TTC549 (cell line): ENCODE measurements at regions not wholly inside any gene's neighbourhood (a gene's known extent, or its start where the extent isn't known, plus 50 kb on each side); places are given as distances from the start of the nearest gene placed in this dataset.
A peak's percentile ranks its signal among the peaks of the same experiment; 100 is the strongest.
"Not testable (repeated sequence)": the region's sequence is repeated elsewhere in the genome, so short reads cannot be mapped to it uniquely, and the experiment has no call there.

Experiments
- FAIRE-seq: peaks from 2 replicates; lab custom pipeline; 2012; peaks lifted over from hg19 to GRCh38; lab: Jason Lieb, UNC

- FAIRE-seq = no peak
Observed at GRCh38 chr3:110623571-110623970, 448.0 kb upstream of the NECTIN3 start.

DNA sequence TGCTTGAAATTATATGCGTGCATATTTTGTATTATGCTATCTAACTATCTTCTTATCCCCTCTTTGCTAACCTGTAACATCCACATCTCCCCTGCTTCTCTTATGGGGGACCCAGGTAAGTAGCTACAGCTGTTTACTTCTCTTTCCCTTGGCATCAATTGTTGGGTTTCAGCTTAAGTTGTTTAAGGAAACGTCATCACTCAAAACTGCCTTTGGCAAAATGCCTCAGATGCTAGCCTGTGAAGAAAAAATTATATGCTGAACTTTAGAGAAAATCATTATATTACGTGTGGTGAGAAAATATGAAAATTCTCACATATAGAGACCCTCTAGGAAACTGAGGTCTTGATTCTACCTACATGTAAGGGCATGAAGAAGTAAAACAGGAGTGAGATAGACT, 447.0 kb upstream of the NECTIN3 start:
- no peak for FAIRE-seq

GRCh38 chr3:110625201-110625747, 446.3 kb upstream of the NECTIN3 start:
- no peak for FAIRE-seq

GRCh38 chr3:110626652-110627111, 444.9 kb upstream of the NECTIN3 start:
- FAIRE-seq = not testable (repeated sequence)

- no peak for FAIRE-seq
Observed at GRCh38 chr3:110628650-110629301, 442.8 kb upstream of the NECTIN3 start.

GRCh38 chr3:110629917-110630316, 441.7 kb upstream of the NECTIN3 start:
- FAIRE-seq = no peak

GRCh38 chr3:110644203-110644602, 427.4 kb upstream of the NECTIN3 start:
- no peak for FAIRE-seq

- no peak for FAIRE-seq
Observed at GRCh38 chr3:110646055-110646454, 425.6 kb upstream of the NECTIN3 start.

DNA sequence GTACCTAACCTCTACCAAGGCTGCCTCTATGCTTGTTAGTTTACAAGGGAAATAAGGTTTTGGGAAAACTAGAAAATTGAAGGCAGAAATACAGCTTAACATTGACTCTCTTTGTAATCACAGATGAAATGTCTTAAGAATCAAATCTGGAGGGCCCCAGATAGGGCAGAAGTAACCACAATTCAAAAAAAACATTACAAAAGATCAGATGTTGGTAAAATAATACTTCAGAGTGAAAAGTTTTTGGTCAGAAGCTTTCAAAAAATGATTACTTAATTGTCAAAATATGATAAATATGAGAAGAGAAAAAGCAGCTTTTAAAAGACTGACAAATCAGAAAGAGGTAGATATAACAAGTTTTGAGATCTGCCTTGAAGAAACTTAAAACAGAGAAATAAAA, 425.1 kb upstream of the NECTIN3 start:
- FAIRE-seq = no peak

DNA sequence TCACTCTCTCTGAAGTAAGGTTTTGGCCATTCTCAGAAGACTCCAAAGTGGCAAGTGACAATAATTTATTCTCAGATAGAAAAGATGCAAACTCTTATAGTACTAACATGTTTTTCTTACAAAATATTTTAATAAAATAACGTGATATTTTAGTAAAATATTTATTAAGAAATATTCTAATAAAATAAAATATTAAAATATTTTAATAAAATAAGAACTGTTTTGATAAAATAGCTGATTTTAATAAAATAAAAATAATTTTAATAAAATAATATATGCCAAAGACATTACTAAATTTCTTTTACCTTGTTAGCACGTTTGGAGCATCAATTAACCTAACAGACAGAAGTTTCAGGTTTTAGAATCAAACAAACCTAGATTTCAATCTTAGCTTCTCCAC, 424.0 kb upstream of the NECTIN3 start:
- peak; percentile 67 for FAIRE-seq

DNA sequence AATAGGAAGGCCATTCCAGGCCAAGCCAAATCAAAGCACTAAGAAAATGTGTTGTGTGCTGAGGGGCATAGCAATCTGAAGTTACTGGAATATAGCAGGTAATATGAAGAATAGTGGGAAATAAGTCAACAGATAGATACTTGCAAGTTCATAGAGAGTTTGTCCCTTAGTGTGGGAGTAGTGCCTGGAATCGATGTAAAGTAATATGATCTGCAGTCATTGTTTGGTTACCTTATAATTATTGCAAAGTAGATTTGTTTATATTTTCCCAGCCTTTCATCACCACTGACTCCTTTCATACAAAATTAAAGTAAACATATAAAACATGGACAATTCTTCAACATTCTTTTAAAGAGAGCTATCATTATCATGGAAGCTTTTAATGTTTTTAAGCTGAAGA, 420.9 kb upstream of the NECTIN3 start:
- no peak for FAIRE-seq

DNA sequence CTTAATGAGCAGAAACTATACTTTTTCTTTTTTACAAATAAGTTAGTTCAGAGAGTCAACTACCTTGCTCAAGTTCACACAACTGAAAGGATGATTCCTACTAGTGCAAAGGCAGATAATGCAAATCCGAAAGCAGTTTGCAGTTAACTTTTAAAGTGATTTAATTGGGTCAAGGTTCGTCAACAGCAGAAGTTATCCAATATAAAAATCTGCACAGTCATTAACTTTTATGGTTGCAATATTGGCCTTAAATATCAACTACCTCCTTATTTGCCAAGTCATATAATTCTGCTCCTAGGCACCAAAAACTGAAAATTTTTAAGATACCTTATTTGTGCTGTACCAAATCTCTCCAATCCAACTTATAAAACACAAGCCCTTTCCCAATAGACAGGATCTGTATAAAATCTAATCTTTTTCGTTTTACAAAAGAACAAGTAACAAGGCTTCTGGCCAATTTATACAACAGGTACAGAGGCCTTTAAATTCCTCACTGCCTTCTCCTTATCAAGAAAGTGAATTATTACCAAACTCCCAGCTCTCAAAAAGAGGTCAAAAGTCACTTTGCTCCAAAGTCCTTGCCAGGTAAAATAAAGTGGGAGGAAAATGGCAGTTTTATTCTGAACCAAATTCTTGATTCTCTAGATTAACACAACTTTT, 416.6 kb upstream of the NECTIN3 start:
- no peak for FAIRE-seq

DNA sequence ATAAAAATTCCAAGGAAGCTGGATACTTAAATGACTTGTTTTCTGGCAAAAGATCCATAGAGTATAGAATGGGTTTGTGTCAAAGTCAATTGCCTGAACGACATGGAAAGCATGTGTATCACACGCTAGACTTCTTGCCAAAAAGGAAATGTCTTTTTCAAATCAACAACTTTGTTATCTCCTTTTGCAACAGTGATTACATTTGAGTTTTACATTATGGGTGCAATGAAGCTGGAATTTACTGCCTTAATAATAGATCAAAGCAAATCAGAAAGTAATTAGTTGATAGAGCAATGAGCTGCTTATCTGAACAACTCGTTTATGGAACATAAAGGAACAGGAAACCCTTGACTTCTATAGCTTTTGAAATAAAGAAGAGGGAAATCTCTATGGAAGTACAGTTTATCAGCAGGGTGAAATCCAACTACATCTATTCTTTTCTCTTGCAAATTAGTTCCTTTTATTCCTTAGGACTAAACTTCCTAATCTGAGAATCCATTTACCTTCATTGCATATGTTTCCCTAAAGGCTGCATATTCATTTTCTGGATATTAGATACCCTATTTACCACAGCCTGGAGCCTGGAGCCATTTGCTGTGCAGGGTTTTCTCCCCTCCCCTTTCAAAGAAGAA, 415.1 kb upstream of the NECTIN3 start:
- FAIRE-seq = no peak

GRCh38 chr3:110664148-110664547, 407.5 kb upstream of the NECTIN3 start:
- no peak for FAIRE-seq

GRCh38 chr3:110666495-110666894, 405.1 kb upstream of the NECTIN3 start:
- no peak for FAIRE-seq

GRCh38 chr3:110667216-110667615, 404.4 kb upstream of the NECTIN3 start:
- FAIRE-seq = no peak

DNA sequence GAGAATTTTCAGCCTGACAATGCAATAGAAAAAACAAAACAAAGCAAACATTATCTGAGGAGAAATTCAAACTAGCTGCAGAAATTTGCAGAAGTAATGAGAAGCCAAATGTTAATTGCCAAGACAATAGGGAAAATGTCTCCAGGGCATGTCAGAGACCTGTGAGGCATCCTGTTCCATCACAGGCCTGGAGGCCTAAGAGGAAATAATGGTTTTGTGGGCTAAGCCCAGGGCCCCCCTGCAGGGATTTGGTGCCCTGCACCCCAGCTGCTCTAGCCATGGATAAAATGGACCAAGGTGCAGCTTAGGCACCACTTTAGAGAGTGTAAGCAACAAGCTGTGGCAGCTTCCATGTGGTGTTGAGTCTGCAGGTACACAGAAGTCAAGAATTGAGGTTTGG, 401.2 kb upstream of the NECTIN3 start:
- FAIRE-seq = no peak

DNA sequence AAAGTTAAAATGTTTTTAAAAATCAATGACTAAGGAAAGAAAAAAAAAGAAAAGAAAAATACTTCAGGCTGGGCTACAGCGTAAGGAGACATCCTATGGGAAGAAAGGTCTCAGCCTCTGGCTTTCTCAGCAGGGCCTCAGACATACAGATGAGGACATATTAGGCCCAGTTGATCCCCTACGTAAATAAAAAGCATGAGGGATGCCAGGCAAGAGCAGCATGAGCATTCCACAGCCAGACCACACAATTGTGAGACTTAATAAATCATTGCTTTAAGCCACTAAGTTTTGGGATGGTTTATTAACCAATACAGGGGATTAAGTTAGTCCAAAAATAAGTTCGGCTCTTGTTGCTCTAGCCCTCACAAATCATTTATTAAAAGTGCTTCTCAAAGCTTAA, 394.1 kb upstream of the NECTIN3 start:
- no peak for FAIRE-seq

DNA sequence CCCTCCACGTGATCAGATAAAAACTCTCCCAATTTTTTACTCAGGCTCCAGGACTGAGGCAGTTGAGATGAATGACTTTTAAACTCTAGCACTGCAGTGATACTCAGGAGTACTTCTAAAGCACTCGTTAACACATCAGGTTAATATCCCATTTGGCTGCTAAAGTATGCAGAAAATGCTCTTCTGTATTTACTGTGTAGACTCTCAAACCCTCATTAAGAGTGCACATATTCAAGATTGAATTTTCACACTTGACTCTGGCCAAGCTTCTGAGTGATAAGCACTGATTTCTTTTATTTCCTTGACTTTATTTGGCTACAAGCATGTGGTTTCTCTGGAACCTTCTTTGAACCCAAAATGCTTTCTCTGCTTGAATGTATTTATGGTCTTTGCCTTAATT, 392.3 kb upstream of the NECTIN3 start:
- no peak for FAIRE-seq

DNA sequence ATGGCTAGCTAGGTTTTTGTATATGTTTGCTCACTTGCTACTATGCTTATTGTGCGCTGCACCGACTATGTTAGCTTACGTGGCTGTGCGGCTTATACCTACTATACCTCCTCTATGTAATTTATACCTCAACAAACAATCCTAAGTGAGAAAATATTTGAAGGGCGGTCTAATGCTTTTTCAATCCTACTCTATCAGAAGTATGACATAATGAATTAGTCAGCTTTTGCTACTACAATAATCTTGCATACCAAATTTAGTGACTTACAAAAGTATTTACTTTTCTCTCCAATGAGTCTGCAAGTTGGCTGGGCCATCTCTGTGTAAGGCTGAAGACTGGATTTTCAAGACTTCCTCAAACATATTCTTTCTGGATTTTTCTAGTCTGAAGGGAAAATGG, 391.2 kb upstream of the NECTIN3 start:
- FAIRE-seq = no peak

DNA sequence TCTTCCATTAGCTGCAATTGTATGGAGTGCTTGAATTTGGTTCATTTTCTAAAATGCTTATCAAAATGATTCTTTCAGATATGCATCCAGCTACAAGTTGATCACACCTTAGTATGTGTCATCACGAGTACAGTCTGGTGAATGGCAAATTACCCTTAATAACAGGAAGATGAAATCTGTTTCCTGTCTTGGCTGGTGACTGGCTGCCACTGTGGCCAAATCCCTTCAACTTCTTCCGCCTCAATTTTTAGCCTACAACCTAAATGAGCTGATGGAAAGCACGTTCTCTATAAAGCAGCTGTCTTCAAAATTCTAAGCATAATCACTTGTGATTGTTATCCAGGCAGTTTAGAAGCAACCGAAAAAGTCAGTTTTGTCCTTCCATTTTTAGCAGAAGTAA, 387.1 kb upstream of the NECTIN3 start:
- no peak for FAIRE-seq

DNA sequence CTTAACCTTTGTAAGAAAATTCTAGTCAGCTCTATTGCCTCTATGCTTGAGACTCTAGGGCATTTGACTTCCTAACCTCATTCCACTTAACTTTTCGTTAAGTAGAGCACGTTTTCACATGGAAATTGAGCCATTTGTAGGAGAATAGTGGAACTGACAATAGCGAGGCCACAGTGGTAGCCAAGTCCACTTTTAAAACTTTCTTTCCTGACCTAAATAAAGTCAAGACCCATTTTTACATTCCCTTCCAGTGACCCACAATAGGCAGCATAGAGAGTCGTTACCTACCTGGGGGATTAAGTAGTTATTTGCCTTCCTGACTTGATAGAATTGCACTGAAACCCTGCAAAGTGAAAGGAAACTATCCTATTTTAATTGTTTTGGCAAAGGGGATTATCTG, 386.0 kb upstream of the NECTIN3 start:
- FAIRE-seq = no peak

DNA sequence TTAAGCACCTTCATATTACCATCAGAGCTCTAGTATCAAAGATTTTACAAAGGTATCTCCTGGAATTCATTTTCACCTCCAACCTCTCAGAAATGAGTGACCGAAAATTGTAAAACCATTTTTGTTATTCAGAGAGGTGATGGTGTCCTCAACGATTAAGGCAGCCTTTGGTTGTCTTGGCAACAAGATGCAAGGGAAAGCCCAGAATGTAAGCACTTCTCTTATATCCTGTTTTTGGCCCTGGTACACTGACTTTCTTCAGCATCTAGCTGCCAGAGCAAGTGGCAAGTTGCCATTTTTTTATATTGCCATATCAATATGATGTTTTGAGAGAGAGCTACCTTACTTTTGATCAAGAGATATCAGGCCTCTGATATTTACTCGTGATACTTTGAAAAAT, 384.9 kb upstream of the NECTIN3 start:
- no peak for FAIRE-seq
